ENCODE measurements at regions not wholly inside any gene's neighbourhood (a gene's known extent, or its start where the extent isn't known, plus 50 kb on each side); places are given as distances from the start of the nearest gene placed in this dataset.
A peak's percentile ranks its signal among the peaks of the same experiment; 100 is the strongest.

GRCh38 chr2:176814740-176815367 is 397.7 kb upstream of the HNRNPA3 start:
- no peak for DNase-seq (ENCODE audit: low spot score)
- Mint-ChIP-seq H3K27ac (no peak overlapping the region), H3K9me3 (no peaks in the 10 kb centered on the region), H3K27me3 (ENCODE audit: low read depth) (peaks cover 2% of the 10 kb centered on the region), H3K36me3 (ENCODE audit: low read depth) (no peaks in the 10 kb centered on the region), H3K4me3 (no peak overlapping the region), H3K4me1 (ENCODE audit: low read depth) (peaks cover 2% of the 10 kb centered on the region)

GRCh38 chr2:176817061-176817565 is 395.5 kb upstream of the HNRNPA3 start:
- H3K27me3 Mint-ChIP-seq (ENCODE audit: low read depth) = peaks cover 2% of the 10 kb centered on the region
- no peak overlapping the region for H3K4me3 Mint-ChIP-seq
- no peaks in the 10 kb centered on the region for H3K9me3 Mint-ChIP-seq
- no peaks in the 10 kb centered on the region for H3K36me3 Mint-ChIP-seq (ENCODE audit: low read depth)
- DNase-seq (ENCODE audit: low spot score) = no peak
- H3K4me1 Mint-ChIP-seq (ENCODE audit: low read depth) = peaks cover 8% of the 10 kb centered on the region
- H3K27ac Mint-ChIP-seq = no peak overlapping the region

- peaks cover 10% of the 10 kb centered on the region for H3K4me1 Mint-ChIP-seq (ENCODE audit: low read depth)
Observed at GRCh38 chr2:176818076-176818475, 394.5 kb upstream of the HNRNPA3 start.

GRCh38 chr2:176818617-176819016 is 394.0 kb upstream of the HNRNPA3 start:
- Mint-ChIP-seq H3K4me3 (no peak overlapping the region), H3K27me3 (ENCODE audit: low read depth) (peaks cover 2% of the 10 kb centered on the region), H3K36me3 (ENCODE audit: low read depth) (no peaks in the 10 kb centered on the region), H3K4me1 (ENCODE audit: low read depth) (peaks cover 10% of the 10 kb centered on the region), H3K27ac (no peak overlapping the region), H3K9me3 (no peaks in the 10 kb centered on the region)
- no peak for DNase-seq (ENCODE audit: low spot score)

More at GRCh38 chr2:176818076-176818475, 394.5 kb upstream of the HNRNPA3 start:
- H3K4me3 Mint-ChIP-seq = no peak overlapping the region
- H3K27me3 Mint-ChIP-seq (ENCODE audit: low read depth) = peaks cover 2% of the 10 kb centered on the region
- H3K36me3 Mint-ChIP-seq (ENCODE audit: low read depth) = no peaks in the 10 kb centered on the region
- no peaks in the 10 kb centered on the region for H3K9me3 Mint-ChIP-seq
- H3K27ac Mint-ChIP-seq = no peak overlapping the region
- no peak for DNase-seq (ENCODE audit: low spot score)

- peaks cover 4% of the 10 kb centered on the region for H3K27me3 Mint-ChIP-seq (ENCODE audit: low read depth)
- H3K4me1 Mint-ChIP-seq (ENCODE audit: low read depth) = peaks cover 10% of the 10 kb centered on the region
- no peak overlapping the region for H3K4me3 Mint-ChIP-seq
- H3K9me3 Mint-ChIP-seq = no peaks in the 10 kb centered on the region
- H3K36me3 Mint-ChIP-seq (ENCODE audit: low read depth) = no peaks in the 10 kb centered on the region
- DNase-seq (ENCODE audit: low spot score) = no peak
- no peak overlapping the region for H3K27ac Mint-ChIP-seq
Observed at GRCh38 chr2:176819306-176819705, 393.3 kb upstream of the HNRNPA3 start.

GRCh38 chr2:176820371-176820932 is 392.1 kb upstream of the HNRNPA3 start:
- no peak overlapping the region for H3K4me3 Mint-ChIP-seq
- no peaks in the 10 kb centered on the region for H3K9me3 Mint-ChIP-seq
- peaks cover 7% of the 10 kb centered on the region for H3K4me1 Mint-ChIP-seq (ENCODE audit: low read depth)
- peaks cover 10% of the 10 kb centered on the region for H3K27me3 Mint-ChIP-seq (ENCODE audit: low read depth)
- H3K36me3 Mint-ChIP-seq (ENCODE audit: low read depth) = no peaks in the 10 kb centered on the region
- H3K27ac Mint-ChIP-seq = no peak overlapping the region
- no peak for DNase-seq (ENCODE audit: low spot score)

- H3K4me1 Mint-ChIP-seq (ENCODE audit: low read depth) = peaks cover 8% of the 10 kb centered on the region
- DNase-seq (ENCODE audit: low spot score) = no peak
- H3K36me3 Mint-ChIP-seq (ENCODE audit: low read depth) = no peaks in the 10 kb centered on the region
- no peaks in the 10 kb centered on the region for H3K9me3 Mint-ChIP-seq
- peaks cover 10% of the 10 kb centered on the region for H3K27me3 Mint-ChIP-seq (ENCODE audit: low read depth)
- no peak overlapping the region for H3K27ac Mint-ChIP-seq
- H3K4me3 Mint-ChIP-seq = no peak overlapping the region
Observed at GRCh38 chr2:176821350-176821749, 391.2 kb upstream of the HNRNPA3 start.

GRCh38 chr2:176822060-176822459 is 390.5 kb upstream of the HNRNPA3 start:
- Mint-ChIP-seq H3K4me3 (no peak overlapping the region), H3K4me1 (ENCODE audit: low read depth) (peaks cover 15% of the 10 kb centered on the region), H3K27me3 (ENCODE audit: low read depth) (peaks cover 10% of the 10 kb centered on the region), H3K9me3 (no peaks in the 10 kb centered on the region), H3K27ac (no peak overlapping the region), H3K36me3 (ENCODE audit: low read depth) (no peaks in the 10 kb centered on the region)
- no peak for DNase-seq (ENCODE audit: low spot score)

- Mint-ChIP-seq H3K4me3 (no peak overlapping the region), H3K9me3 (no peaks in the 10 kb centered on the region), H3K36me3 (ENCODE audit: low read depth) (no peaks in the 10 kb centered on the region), H3K27me3 (ENCODE audit: low read depth) (peaks cover 16% of the 10 kb centered on the region), H3K27ac (peak overlapping the region; percentile 2), H3K4me1 (ENCODE audit: low read depth) (peaks cover 16% of the 10 kb centered on the region)
- DNase-seq (ENCODE audit: low spot score) = peak; percentile 12
Observed at GRCh38 chr2:176826356-176826755, 386.2 kb upstream of the HNRNPA3 start.

GRCh38 chr2:176826984-176827668 is 385.5 kb upstream of the HNRNPA3 start:
- Mint-ChIP-seq H3K4me3 (no peak overlapping the region), H3K4me1 (ENCODE audit: low read depth) (peaks cover 14% of the 10 kb centered on the region), H3K27me3 (ENCODE audit: low read depth) (peaks cover 16% of the 10 kb centered on the region), H3K36me3 (ENCODE audit: low read depth) (no peaks in the 10 kb centered on the region), H3K27ac (peak overlapping the region; percentile 2), H3K9me3 (no peaks in the 10 kb centered on the region)
- peak; percentile 58 for DNase-seq (ENCODE audit: low spot score)

GRCh38 chr2:176830362-176830761 is 382.2 kb upstream of the HNRNPA3 start:
- Mint-ChIP-seq H3K36me3 (ENCODE audit: low read depth) (no peaks in the 10 kb centered on the region), H3K9me3 (no peaks in the 10 kb centered on the region), H3K4me3 (no peak overlapping the region), H3K4me1 (ENCODE audit: low read depth) (peaks cover 12% of the 10 kb centered on the region), H3K27me3 (ENCODE audit: low read depth) (peaks cover 21% of the 10 kb centered on the region), H3K27ac (no peak overlapping the region)
- no peak for DNase-seq (ENCODE audit: low spot score)

- H3K4me3 Mint-ChIP-seq = no peak overlapping the region
- peaks cover 5% of the 10 kb centered on the region for H3K4me1 Mint-ChIP-seq (ENCODE audit: low read depth)
- no peak for DNase-seq (ENCODE audit: low spot score)
- no peaks in the 10 kb centered on the region for H3K36me3 Mint-ChIP-seq (ENCODE audit: low read depth)
- no peaks in the 10 kb centered on the region for H3K9me3 Mint-ChIP-seq
- no peak overlapping the region for H3K27ac Mint-ChIP-seq
- peaks cover 32% of the 10 kb centered on the region for H3K27me3 Mint-ChIP-seq (ENCODE audit: low read depth)
Observed at GRCh38 chr2:176832086-176832485, 380.5 kb upstream of the HNRNPA3 start.

- H3K9me3 Mint-ChIP-seq = no peaks in the 10 kb centered on the region
- no peak for DNase-seq (ENCODE audit: low spot score)
- peaks cover 34% of the 10 kb centered on the region for H3K27me3 Mint-ChIP-seq (ENCODE audit: low read depth)
- no peak overlapping the region for H3K27ac Mint-ChIP-seq
- no peaks in the 10 kb centered on the region for H3K4me1 Mint-ChIP-seq (ENCODE audit: low read depth)
- H3K36me3 Mint-ChIP-seq (ENCODE audit: low read depth) = no peaks in the 10 kb centered on the region
- no peak overlapping the region for H3K4me3 Mint-ChIP-seq
Observed at GRCh38 chr2:176833671-176834070, 378.9 kb upstream of the HNRNPA3 start.

- H3K4me3 Mint-ChIP-seq = no peak overlapping the region
- H3K36me3 Mint-ChIP-seq (ENCODE audit: low read depth) = no peaks in the 10 kb centered on the region
- H3K9me3 Mint-ChIP-seq = no peaks in the 10 kb centered on the region
- H3K27me3 Mint-ChIP-seq (ENCODE audit: low read depth) = peaks cover 38% of the 10 kb centered on the region
- no peak for DNase-seq (ENCODE audit: low spot score)
- no peaks in the 10 kb centered on the region for H3K4me1 Mint-ChIP-seq (ENCODE audit: low read depth)
- H3K27ac Mint-ChIP-seq = no peak overlapping the region
Observed at GRCh38 chr2:176834226-176834625, 378.4 kb upstream of the HNRNPA3 start.

Data from T-helper 2 cell treated with Interferon-gamma antibody and Interleukin-4, amounts not matched to agents 5 μg/mL and 100 μg/mL, for 36 hours (primary cell).